Endodermal cell (in vitro differentiated cells): ENCODE measurements at regions not wholly inside any gene's neighbourhood (a gene's known extent, or its start where the extent isn't known, plus 50 kb on each side); places are given as distances from the start of the nearest gene placed in this dataset.

Experiments used
- DNase-seq: peaks from one replicate; pipeline ENCODE4 v3.0.0-alpha.2; 2017
- H3K27ac ChIP-seq: 2 replicates; pipeline ENCODE4 v1.5.1; 2013; ENCODE audit warnings: mild to moderate bottlenecking, low read depth, low read length, moderate library complexity
- H3K27me3 ChIP-seq: 2 replicates; pipeline ENCODE4 v1.6.1; 2013; ENCODE audit warnings: mild to moderate bottlenecking, low read length, moderate library complexity; ENCODE audit not compliant: insufficient read depth, control insufficient read depth, poor library complexity, severe bottlenecking
- H3K36me3 ChIP-seq: 2 replicates; pipeline ENCODE4 v1.7.0; 2013; ENCODE audit warnings: mild to moderate bottlenecking, low read length, moderate library complexity; ENCODE audit not compliant: control insufficient read depth, insufficient read depth
- H3K4me1 ChIP-seq: one replicate; pipeline ENCODE4 v1.7.0; 2013; ENCODE audit warnings: low read length; ENCODE audit not compliant: control insufficient read depth, insufficient read depth
- H3K4me3 ChIP-seq: 2 replicates; pipeline ENCODE4 v1.5.1; 2013; ENCODE audit warnings: mild to moderate bottlenecking, low read length, moderate library complexity
- H3K9ac ChIP-seq: 2 replicates; pipeline ENCODE4 v1.6.1; 2013; ENCODE audit warnings: mild to moderate bottlenecking, low read length, moderate library complexity; ENCODE audit not compliant: poor library complexity, severe bottlenecking; ENCODE audit errors: extremely low read depth
- H3K9me3 ChIP-seq: 2 replicates; pipeline ENCODE4 v1.6.1; 2013; ENCODE audit warnings: mild to moderate bottlenecking, low read length, moderate library complexity; ENCODE audit not compliant: control insufficient read depth
- H3K27ac Mint-ChIP-seq: 2 replicates; pipeline ENCODE4 v1.8.0; 2020; ENCODE audit warnings: mixed read lengths
- H3K27me3 Mint-ChIP-seq: 2 replicates; pipeline ENCODE4 v1.8.0; 2021; ENCODE audit warnings: mild to moderate bottlenecking, mixed read lengths; ENCODE audit not compliant: insufficient read depth
- H3K36me3 Mint-ChIP-seq: 2 replicates; pipeline ENCODE4 v1.8.0; 2020; ENCODE audit warnings: low read depth, mixed read lengths
- H3K4me1 Mint-ChIP-seq: 2 replicates; pipeline ENCODE4 v1.8.0; 2020; ENCODE audit warnings: mixed read lengths
- H3K4me3 Mint-ChIP-seq: 2 replicates; pipeline ENCODE4 v1.8.0; 2020; ENCODE audit warnings: mild to moderate bottlenecking, moderate library complexity, mixed read lengths
- H3K9me3 Mint-ChIP-seq: 2 replicates; pipeline ENCODE4 v1.8.0; 2020; ENCODE audit warnings: mild to moderate bottlenecking, mixed read lengths
- CTCF ChIP-seq: fragments of 200-600 bp; sonication (generic); conservative IDR thresholded peaks from 2 replicates; pipeline ENCODE4 v1.5.0; 2021; ENCODE audit warnings: antibody characterized with exemption, mild to moderate bottlenecking
- WGBS, 2 experiments: methylation state at CpG; one replicate each; pipeline versions ENCODE4 v1.1.5 to v1.1.7; 2013; ENCODE audit warnings: missing lambda C conversion rate in 2 of 2, mixed read lengths in 1 of 2; ENCODE audit not compliant: insufficient coverage in 1 of 2, insufficient read length in 1 of 2; 5-methylcytosine and 5-hydroxymethylcytosine counted together

GRCh38 chr5:124515497-124516245 lies 230.8 kb downstream of the ZNF608 start:
- Mint-ChIP-seq H3K27me3 (no peaks in the 10 kb centered on the region), H3K9me3 (no peaks in the 10 kb centered on the region), H3K36me3 (peaks cover under 1% of the 10 kb centered on the region), H3K4me3 (no peak overlapping the region), H3K4me1 (peaks cover 23% of the 10 kb centered on the region), H3K27ac (no peak overlapping the region)
- no peaks in the 10 kb centered on the region for H3K36me3 ChIP-seq
- no peaks in the 10 kb centered on the region for H3K27me3 ChIP-seq
- H3K27ac ChIP-seq: no peak overlapping the region
- no peak for TF ChIP-seq CTCF
- 96 to 98% methylated on average over 2 to 3 of the region's 3 CpGs for whole genome bisulfite sequencing, 2 experiments
- no peak for DNase-seq
- no peak overlapping the region for H3K4me3 ChIP-seq
- H3K9me3 ChIP-seq: no peaks in the 10 kb centered on the region
- H3K9ac ChIP-seq: no peak overlapping the region
- H3K4me1 ChIP-seq: peaks cover 7% of the 10 kb centered on the region

DNA sequence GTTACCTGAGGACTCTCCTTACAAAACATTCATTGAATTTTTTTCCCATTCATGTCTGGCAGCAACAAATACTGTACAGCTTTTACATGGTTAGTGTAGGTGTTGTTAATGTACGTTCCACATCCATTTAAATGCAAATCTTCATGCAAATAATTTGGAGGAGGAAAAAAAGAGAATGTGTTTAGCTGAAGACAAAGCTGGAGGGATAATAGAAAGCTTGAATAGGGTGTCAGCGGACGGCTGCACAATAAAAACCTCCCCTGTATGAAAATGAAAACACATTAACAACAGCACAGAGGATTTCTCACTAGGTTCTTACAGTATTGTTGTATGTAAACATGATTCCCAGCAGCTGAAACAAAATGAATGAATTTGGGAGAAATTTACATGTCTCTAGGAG lies 231.5 kb downstream of the ZNF608 start:
- Histone ChIP-seq H3K4me3 (no peak overlapping the region), H3K9me3 (no peaks in the 10 kb centered on the region), H3K36me3 (no peaks in the 10 kb centered on the region), H3K4me1 (peaks cover 7% of the 10 kb centered on the region), H3K27me3 (no peaks in the 10 kb centered on the region), H3K9ac (no peak overlapping the region), H3K27ac (no peak overlapping the region)
- Mint-ChIP-seq H3K27me3 (no peaks in the 10 kb centered on the region), H3K27ac (no peak overlapping the region), H3K4me3 (no peak overlapping the region), H3K9me3 (no peaks in the 10 kb centered on the region), H3K36me3 (no peaks in the 10 kb centered on the region), H3K4me1 (peaks cover 23% of the 10 kb centered on the region)
- no peak for TF ChIP-seq CTCF
- 96% methylated on average over 3 of the region's 3 CpGs; no CpG with 5 or more reads in 1 of the 2 experiments for WGBS, 2 experiments
- no peak for DNase-seq

DNA sequence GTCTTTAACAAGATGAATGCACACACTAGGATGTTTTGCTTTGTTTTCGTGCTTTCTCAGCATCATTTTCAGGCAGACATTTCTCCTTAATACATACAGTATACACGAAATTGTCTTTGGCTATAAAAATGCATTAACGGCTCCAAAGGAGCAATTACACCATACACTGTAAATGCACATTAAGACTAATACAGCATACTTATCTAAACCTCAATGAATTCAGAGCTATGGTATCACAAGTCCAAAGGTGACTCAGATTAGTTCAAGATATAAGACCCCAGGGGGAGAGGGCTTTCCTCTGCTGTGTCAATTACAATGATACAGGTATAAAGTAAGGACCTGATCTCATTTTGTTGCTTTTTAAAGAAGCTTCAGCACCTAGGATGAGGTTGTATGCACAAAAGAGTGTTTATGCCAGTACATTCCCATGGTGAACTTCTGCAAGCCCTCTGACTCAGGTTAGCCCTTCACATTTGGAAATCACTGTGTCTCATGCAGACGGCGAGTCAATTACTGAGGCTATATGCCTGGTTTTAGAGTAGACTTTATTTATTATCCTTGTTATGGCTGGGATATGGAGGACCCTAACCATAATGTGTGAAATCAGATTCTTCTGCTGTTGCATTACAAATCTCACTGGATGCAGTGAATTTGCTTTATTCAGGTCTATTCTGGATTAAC lies 233.3 kb downstream of the ZNF608 start:
- Mint-ChIP-seq H3K27me3 (no peaks in the 10 kb centered on the region), H3K4me1 (peaks cover 23% of the 10 kb centered on the region), H3K27ac (no peak overlapping the region), H3K4me3 (no peak overlapping the region), H3K9me3 (no peaks in the 10 kb centered on the region), H3K36me3 (no peaks in the 10 kb centered on the region)
- TF ChIP-seq CTCF: no peak
- Histone ChIP-seq H3K27ac (no peak overlapping the region), H3K9ac (no peak overlapping the region), H3K4me3 (no peak overlapping the region), H3K9me3 (no peaks in the 10 kb centered on the region), H3K36me3 (no peaks in the 10 kb centered on the region), H3K4me1 (peaks cover 7% of the 10 kb centered on the region), H3K27me3 (no peaks in the 10 kb centered on the region)
- 94 to 100% methylated on average over 3 to 5 of the region's 5 CpGs for WGBS, 2 experiments
- DNase-seq: no peak
